Head of caudate nucleus (tissue), 42 donors: ENCODE measurements at regions not wholly inside any gene's neighbourhood (a gene's known extent, or its start where the extent isn't known, plus 50 kb on each side); places are given as distances from the start of the nearest gene placed in this dataset.
A peak's percentile ranks its signal among the peaks of the same experiment; 100 is the strongest.

Experiments used
- DNase-seq, 42 donors: peaks; one replicate each; pipeline versions ENCODE4 v3.0.0 to v3.0.0-alpha.2; 2020 to 2021; ENCODE audit warnings: mixed read lengths in 7 of 42
- intact Hi-C: fragments of 100-400 bp; cut with DNase I; formaldehyde crosslinking; loops from one replicate; pipeline ENCODE4 v1.15.0; 2022

GRCh38 chr5:133709209-133709725 lies 96.9 kb upstream of the FSTL4 start:
- intact Hi-C loops, result no loop called here
- peak in 6 of 42 donors; percentile 13 to 35 (median 16) for DNase-seq

GRCh38 chr5:133708331-133708850 lies 96.0 kb upstream of the FSTL4 start:
- peak in 4 of 42 donors; percentile 1 to 17 (median 12) for DNase-seq
- intact Hi-C loops, result no loop called here

GRCh38 chr5:133707629-133708028 lies 95.3 kb upstream of the FSTL4 start:
- peak in 2 of 42 donors; percentile 2 to 9 for DNase-seq
- intact Hi-C loops, result no loop called here

- intact Hi-C loops, result no loop called here
- DNase-seq, result peak in 3 of 42 donors; percentile 3 to 23 (median 4)
Measured at GRCh38 chr5:133706506-133707430, 94.4 kb upstream of the FSTL4 start.

DNA sequence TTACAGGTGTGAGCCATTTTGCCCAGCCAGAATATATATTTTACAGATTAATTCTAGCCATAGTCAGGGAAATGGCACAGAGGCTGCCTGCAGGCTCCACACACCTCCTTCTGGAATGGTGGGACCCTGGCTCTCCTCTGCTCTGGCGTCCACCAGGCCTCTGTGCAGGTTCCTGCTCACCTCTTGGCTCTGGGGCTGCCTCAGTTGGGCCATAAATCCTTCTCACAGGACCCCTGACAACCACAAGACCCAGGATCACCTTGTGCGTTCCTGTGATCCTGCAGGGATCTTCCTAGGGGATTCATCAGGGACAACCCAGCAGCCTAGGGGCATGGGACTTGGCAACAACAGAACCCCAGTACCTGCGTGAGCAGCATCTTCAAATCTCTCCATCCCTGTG lies 93.0 kb upstream of the FSTL4 start:
- DNase-seq, result peak in 2 of 42 donors; percentile 6 to 13
- intact Hi-C loops, result no loop called here

GRCh38 chr5:133704411-133704810 lies 92.1 kb upstream of the FSTL4 start:
- peak in 4 of 42 donors; percentile 4 to 16 (median 10) for DNase-seq
- intact Hi-C loops, result no loop called here

GRCh38 chr5:133703935-133704334 lies 91.6 kb upstream of the FSTL4 start:
- intact Hi-C loops, result no loop called here
- DNase-seq, result no peak

DNA sequence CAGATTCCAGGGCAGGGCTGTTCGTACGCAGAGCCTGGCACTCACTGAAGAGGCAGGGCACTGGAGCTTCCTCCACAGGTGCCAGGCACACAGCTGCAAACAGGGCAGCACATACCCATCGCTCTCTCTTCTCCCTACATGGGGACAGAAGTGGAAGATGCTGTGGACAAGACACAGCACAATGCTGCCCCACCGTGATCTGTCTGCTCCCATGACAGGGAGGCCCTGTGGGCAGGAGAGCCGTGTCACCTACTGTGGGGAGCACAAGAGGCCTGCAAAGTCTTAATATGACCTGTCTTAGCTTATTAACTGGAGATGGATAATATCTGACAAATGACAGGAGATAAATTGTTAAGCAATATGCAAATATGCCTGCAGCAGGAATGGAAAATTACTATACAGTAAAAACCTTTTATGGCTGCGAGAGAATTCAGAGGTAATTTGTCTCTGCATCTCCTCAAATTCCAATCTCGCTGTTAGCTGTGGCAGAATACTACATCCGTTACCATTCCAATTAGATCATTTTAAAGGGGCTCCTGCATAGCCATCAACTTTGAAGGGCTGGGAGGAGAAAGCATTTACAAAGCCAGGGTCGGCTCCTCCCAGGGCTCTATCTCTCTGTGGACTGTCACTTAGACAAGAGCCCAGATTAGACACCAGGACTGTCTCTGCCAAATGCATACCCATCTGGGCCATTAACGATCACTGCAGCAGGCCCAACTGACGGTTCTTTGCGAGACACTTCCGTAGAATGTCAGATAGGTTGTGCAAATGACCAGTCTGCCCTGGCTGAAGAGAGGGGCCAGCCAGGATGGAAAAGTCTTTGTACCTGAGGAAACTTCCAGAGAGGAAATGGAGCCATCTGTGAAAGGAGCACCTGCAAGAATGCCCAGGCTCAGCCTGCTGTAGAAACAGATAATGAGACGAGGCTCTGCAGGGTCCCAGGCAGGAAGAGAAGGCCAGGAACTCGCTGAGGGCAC lies 90.7 kb upstream of the FSTL4 start:
- intact Hi-C loops, result no loop called here
- DNase-seq, result peak in 6 of 42 donors; percentile 7 to 37 (median 18)

DNA sequence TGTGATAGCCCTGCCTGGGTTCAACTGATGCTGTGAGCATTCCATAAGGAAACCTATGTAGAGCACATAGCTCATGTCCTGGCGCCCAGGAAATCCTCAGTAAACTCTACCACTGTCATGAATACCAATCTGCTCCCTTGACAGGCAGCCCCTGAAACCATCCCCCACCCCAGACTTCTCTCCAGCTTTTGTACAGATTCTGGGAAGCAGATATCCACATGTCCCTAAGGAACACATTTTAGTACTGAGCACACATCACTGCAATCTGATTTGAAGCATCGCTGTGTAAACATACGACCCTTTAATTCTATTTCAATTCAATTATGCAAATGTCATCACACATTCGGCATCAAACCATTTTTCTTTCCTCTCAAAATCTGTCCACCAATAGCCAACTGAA lies 89.5 kb upstream of the FSTL4 start:
- peak in 2 of 42 donors; percentile 5 to 12 for DNase-seq
- intact Hi-C loops, result no loop called here

- intact Hi-C loops, result no loop called here
Measured at GRCh38 chr5:133700251-133700650, 87.9 kb upstream of the FSTL4 start.

GRCh38 chr5:133698646-133699526 lies 86.5 kb upstream of the FSTL4 start:
- intact Hi-C loops, result no loop called here
- peak in 5 of 42 donors; percentile 0 to 24 (median 15) for DNase-seq

More at GRCh38 chr5:133700251-133700650, 87.9 kb upstream of the FSTL4 start:
- DNase-seq, result peak in 6 of 42 donors; percentile 3 to 19 (median 7)

DNA sequence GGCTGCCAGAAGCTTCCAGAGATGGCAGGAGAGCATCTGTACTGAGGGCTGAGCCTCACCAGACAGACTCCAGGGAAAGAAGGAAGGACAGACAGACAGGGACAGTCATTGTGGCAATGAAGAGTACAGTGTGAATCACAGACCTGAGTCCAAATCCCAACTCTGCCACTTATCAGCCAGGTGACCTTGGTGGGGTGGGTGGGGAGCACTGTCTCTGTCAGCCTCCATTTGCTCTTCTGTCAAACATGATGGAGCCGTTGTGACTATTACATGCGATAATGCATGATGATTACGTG lies 85.9 kb upstream of the FSTL4 start:
- intact Hi-C loops, result no loop called here
- peak in 1 of 42 donors; percentile 1 for DNase-seq

- peak in 6 of 42 donors; percentile 3 to 33 (median 4) for DNase-seq
- intact Hi-C loops, result no loop called here
Measured at GRCh38 chr5:133697536-133698258, 85.4 kb upstream of the FSTL4 start.

DNA sequence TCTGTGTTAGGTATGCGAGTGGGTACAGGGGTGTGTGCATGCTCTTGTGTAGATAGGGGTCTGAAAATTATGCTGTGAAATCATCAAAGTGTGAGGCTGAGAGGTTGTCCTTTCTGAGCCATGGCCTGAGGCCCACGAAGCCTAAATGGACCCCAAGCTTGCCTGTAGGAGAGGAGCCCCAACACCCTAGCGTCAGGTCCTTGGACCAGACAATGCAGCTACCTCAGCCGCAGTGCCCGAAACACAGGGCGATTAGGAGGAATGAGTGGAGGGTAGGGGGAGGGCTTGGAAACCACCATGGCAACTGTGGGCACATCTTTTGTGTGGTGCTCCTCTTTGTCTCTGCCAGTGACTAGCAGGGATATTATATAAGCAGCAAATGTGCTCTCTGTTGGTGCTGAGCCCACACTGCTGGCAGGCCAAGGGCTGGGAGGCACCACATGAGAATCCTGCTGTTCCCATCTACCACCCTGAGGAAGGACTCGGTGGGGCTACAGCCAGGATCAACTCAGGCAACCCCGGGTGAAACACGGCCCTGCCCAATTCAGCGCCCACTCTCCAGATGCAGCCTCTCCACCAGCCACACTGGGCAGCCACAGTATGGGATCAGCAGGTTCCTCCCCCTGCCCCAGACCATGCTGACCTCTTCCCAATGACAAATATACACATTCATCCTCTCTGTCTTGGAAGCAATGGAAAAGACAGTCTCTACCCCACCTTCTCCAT lies 84.6 kb upstream of the FSTL4 start:
- intact Hi-C loops, result no loop called here
- peak in 32 of 42 donors; percentile 4 to 70 (median 29) for DNase-seq

- DNase-seq, result peak in 4 of 42 donors; percentile 1 to 26 (median 20)
- intact Hi-C loops, result no loop called here
Measured at GRCh38 chr5:133696006-133696584, 83.8 kb upstream of the FSTL4 start.

DNA sequence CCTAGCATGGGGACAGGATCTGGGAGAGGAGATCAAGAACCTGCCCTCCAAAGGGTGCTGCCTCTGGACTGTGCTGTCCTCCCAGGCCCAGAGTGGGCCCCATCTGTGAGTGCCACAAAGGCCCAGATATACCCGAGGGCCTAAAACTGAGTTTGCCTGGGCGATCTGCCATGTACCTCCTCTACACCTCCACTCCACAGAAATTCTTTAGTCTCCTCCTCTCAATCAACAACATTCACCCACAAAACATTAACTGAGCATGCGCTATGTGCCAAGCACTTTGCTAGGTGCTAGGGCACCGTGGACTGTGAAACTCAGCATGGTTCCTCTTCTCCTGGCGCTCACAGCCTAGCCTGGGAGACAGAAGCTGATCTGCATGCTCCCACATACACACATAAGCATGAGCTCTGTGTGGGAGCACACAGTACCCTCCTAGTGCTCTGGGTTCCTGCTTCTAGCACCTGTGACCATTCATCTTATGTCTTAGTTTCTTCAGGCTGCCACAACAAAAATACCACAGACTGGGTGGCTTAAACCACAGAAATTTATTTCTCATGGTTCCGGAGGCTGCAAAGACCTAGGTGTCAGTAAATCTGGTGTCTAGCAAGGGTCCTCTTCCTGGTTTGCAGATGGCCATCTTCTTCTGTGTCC lies 82.0 kb upstream of the FSTL4 start:
- DNase-seq, result peak in 3 of 42 donors; percentile 4 to 24 (median 23)
- intact Hi-C loops, result no loop called here
